GM21737 (cell line): ENCODE measurements at regions not wholly inside any gene's neighbourhood (a gene's known extent, or its start where the extent isn't known, plus 50 kb on each side); places are given as distances from the start of the nearest gene placed in this dataset.

Experiments used
- ATAC-seq: cut with Tn5 transposase; IDR thresholded peaks from one replicate; pipeline ENCODE4 v1.9.1; 2021; ENCODE audit warnings: mild to moderate bottlenecking, moderate library complexity; ENCODE audit not compliant: unreplicated experiment

DNA sequence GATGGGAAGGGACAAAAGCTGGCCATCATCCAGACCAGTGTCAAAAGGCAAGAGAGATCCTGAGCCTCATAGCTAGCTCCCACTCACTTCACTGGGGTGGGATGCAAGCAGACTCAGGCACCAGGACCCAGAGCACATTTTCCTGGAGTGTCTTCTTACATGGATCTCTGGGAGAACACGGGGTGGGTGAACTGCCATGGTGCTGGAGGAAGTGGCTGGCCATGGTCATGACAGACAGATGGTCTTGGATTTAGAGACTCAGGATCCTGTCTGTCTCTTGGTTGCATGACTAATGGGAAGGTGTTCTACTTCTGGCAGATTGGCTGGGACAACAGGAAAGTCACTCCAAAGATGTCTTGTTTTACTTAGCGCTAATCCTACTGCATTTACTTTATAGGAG, 311.5 kb downstream of the ATP23 start:
- no peak for ATAC-seq

- ATAC-seq, result no peak
These were observed 312.3 kb downstream of the ATP23 start for GRCh38 chr12:58253663-58254062.

- ATAC-seq, result no peak
These were observed 313.2 kb downstream of the ATP23 start for GRCh38 chr12:58254463-58255100.

- ATAC-seq, result no peak
These were observed 321.4 kb downstream of the ATP23 start for GRCh38 chr12:58262796-58263195.

- no peak for ATAC-seq
These were observed 322.4 kb downstream of the ATP23 start for GRCh38 chr12:58263816-58264215.

- no peak for ATAC-seq
These were observed 326.7 kb downstream of the ATP23 start for GRCh38 chr12:58268069-58268468.

- no peak for ATAC-seq
These were observed 328.1 kb downstream of the ATP23 start for GRCh38 chr12:58269476-58269875.

GRCh38 chr12:58270966-58271705, 329.8 kb downstream of the ATP23 start:
- no peak for ATAC-seq

DNA sequence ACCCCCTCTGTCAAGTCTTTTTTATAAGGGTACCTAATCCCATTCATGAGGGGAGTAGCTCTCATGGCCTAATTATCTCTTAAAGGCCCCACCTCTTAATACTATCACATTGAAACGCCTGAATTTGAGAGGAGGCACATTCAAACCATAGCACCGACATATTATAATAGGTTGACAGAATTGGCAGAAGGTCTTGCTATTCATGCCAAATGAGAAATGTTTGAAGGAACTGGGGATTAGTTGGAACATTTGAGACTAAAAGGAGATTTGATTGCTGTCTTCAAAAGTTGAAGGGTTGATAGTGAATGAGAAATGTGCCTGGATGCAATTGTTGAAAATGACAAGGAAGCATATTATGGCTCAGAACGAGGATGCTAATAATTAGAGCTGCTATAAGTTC, 331.1 kb downstream of the ATP23 start:
- ATAC-seq, result no peak

- no peak for ATAC-seq
These were observed 335.9 kb downstream of the ATP23 start for GRCh38 chr12:58277231-58277630.

DNA sequence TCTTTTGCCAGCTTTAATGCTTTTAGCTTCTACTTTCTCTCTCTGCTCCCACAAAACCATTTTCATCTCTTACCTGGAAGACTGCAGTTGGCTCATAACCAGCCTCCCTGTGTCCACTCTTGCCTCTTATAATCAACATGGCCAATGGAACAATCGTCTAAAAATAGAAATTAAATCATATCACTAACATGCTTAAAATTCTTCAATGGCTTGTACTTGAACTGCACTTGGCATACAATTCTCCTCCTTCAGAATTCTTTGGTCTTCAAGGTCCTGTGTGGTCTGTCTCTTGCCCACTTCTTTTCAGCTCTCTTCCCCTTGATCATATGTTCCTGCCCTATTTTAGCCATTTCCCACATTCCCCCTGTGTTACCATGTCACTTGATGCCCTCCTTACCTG, 342.2 kb downstream of the ATP23 start:
- ATAC-seq, result no peak

DNA sequence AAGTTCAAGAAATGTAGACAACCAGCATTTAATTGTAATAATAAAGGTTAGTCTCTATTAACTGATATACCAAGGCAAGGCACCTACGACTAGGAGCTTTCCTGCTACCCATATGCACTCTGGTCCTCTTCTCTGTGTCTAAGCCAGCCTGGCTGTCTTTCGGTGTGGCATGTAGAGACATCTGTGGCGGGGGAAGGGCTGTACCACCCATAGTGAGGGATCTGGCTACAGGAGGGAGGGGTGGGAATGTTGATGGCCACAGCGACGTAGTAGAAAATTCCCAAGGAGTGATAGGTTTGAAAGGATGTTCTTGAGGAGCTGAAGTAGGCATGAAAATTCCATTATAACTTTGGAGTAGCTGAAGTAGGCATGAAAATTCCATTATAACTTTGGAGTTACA, 344.2 kb downstream of the ATP23 start:
- no peak for ATAC-seq

DNA sequence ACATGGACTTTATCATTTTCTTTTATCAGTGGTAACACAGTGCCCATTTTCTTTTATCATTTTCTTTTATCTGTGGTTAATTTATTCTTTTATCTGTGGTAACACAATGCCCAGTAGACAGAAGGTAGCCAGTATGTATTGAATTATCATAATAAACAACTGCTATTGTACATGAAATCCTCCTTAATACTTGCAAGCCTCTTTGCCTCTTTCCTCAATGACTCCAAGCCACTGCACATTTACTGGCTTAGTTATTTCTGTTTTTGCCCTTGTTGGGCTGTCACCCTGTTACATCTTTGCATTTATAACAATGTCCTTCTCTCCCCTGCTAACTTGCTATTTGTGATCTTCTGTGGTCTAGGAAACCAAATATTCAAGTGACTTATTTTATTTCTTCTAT, 345.0 kb downstream of the ATP23 start:
- ATAC-seq, result no peak

DNA sequence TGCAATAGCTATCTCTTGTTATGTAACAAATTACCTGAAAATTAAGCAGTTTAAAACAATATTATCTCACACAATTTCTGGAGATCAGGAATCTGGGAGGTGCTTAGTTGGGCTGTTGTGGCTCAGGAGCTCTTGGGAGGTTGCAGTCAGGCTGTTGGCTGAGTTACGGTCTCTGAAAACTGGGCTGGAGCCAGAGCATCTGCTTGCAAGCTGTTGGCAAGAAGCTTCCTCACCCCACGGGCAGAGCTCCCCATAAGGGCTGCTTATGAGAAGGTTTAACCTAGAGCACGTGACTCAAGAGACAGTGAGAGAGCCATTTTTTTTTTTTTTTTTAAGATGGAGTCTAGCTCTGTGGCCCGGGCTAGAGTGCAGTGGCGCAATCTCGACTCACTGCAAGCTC, 346.8 kb downstream of the ATP23 start:
- ATAC-seq, result no peak

DNA sequence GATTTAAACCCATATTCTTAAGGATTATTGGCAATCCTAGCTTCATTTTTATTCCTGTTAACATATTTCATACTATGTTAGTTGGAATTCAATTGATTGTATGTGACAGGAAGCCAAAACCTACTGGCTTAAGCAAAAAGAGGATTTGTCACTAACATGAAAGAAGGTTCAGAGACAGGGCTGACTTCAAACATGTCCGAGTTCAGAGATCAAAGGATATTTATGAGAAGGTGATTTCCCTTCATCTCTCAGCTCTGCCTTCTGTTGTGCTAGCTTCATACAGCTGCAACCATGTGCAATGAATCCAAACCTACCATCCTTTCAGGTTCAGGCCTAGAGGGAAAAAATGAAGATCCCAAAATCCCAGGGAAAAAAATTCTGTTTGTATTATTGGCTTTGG, 349.7 kb downstream of the ATP23 start:
- ATAC-seq, result no peak

GRCh38 chr12:58293308-58293982, 352.1 kb downstream of the ATP23 start:
- ATAC-seq, result no peak

DNA sequence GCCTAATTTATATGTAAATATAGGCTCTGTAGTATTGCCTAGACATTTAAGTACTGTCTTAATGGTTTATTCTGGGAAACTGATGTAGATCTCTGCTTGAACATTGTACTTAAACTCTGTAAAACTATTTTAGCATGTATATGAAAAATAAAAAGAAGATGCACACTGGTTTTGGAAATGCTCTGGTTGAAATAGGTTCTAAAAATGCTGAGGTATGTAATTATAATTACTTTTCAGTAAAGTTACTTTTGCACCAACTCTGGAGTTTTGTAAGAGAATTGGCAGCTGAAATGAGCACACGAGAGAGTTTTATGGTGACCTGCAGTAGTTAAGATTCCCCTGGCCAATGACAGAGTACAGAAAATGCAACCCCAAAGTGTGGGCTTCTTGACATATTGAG, 353.9 kb downstream of the ATP23 start:
- ATAC-seq, result no peak

DNA sequence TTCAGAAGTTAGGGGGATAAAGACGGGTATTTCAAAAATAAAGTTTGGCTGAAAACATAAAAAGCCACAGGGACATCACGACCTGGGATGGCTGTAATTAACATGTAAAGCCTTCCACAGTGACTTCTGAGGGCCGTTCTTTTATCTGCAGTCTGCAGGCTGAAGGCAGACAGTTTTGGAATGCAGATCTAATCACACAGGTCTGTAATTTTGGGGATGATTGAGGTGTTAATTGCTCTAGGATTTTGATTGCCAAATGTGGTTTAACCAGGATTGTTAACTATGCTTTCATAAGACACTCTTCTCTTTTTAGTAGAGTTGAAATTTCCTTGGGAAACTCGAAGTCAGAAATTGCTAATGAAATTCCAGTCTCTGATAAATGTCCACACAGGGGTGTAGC, 355.5 kb downstream of the ATP23 start:
- ATAC-seq, result no peak

DNA sequence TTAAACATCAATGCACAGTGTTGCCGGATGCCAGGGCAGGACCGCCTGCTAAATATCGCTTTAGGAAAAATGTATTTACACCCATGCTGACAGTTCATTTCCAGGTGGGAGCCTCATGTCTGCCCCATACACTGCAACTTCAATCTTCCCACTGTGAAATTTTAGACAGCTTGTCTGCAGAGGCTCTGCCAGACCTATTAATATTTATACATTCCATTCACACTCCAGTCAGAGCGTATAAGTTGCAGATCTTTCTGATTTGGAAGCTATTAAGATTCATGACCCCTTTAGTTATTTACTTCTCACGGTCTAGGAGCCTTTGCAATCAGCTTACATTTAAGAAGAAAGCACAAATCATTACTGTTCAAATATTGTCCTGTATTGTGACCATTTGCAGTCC, 357.4 kb downstream of the ATP23 start:
- ATAC-seq, result no peak

- ATAC-seq, result no peak
These were observed 358.0 kb downstream of the ATP23 start for GRCh38 chr12:58299371-58299770.

GRCh38 chr12:58301038-58301729, 359.8 kb downstream of the ATP23 start:
- no peak for ATAC-seq

- ATAC-seq, result no peak
These were observed 360.4 kb downstream of the ATP23 start for GRCh38 chr12:58301730-58302122.
